HG03060 (cell line): ENCODE measurements at regions not wholly inside any gene's neighbourhood (a gene's known extent, or its start where the extent isn't known, plus 50 kb on each side); places are given as distances from the start of the nearest gene placed in this dataset.
"Not testable (repeated sequence)": the region's sequence is repeated elsewhere in the genome, so short reads cannot be mapped to it uniquely, and the experiment has no call there.

Source experiments
- ATAC-seq: cut with Tn5 transposase; IDR thresholded peaks from one replicate; pipeline ENCODE4 v1.9.1; 2021; ENCODE audit warnings: low read depth, moderate number of reproducible peaks; ENCODE audit not compliant: unreplicated experiment

- no peak for ATAC-seq
These were observed 200.0 kb upstream of the SULF2 start for GRCh38 chr20:47985092-47985850.

- ATAC-seq, result no peak
These were observed 199.2 kb upstream of the SULF2 start for GRCh38 chr20:47984437-47984836.

GRCh38 chr20:47983642-47984041, 198.4 kb upstream of the SULF2 start:
- not testable (repeated sequence) for ATAC-seq

DNA sequence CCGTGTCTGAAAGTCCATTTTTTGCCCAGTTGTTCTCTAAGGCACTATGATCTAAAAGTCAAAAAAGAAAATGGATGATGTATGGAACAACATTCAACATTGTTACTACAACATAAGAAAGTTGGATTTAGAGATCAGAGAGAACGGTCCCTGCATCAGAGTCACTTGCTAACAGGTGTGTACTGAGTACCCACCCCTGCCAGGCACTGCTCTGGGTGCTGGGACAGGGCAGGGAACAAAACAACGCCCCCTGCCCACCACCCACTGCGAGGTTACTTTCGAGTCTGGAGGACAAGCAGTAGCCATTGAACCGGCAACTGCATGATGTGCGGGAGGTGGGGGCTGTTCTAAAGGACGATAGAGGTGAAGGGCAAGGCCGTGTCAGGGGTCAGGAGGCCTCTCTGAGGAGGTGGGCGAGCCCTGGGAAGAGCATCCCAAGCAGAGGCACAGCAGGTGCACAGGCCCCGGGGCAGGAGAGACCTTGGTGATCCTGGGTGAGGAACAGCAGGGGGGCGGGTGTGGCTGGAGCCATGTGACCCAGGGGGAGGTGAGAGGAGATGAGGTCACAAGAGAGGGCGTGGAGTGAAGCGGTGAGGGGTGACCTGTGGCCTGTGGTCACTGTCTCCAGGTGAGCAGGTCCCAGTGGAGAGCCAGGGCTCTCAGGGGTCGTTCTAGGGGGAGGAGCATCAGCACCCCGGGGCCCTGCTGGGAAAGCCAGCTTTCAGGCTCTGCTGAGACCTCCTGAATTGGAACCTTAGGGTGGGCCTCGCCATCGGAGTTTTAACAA, 197.5 kb upstream of the SULF2 start:
- ATAC-seq, result no peak

DNA sequence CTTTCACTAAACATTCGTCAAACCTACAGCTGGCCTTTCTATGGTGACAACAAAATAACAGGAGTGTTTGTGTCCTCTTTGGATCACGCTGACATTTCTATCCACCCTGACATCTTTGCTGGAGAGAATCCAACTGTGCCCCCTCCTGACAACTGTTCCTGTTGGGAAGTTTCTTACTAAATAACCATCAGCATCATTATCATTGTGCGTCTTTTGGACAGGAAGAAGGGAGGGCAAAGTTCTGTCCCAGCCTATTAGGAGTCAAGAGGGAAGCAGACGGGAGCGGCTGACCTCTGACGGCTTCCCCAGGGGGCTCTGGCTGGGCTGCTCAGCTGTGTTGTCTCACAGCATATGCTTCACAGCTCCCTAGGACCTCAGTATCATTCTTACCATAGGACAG, 195.9 kb upstream of the SULF2 start:
- ATAC-seq, result no peak

DNA sequence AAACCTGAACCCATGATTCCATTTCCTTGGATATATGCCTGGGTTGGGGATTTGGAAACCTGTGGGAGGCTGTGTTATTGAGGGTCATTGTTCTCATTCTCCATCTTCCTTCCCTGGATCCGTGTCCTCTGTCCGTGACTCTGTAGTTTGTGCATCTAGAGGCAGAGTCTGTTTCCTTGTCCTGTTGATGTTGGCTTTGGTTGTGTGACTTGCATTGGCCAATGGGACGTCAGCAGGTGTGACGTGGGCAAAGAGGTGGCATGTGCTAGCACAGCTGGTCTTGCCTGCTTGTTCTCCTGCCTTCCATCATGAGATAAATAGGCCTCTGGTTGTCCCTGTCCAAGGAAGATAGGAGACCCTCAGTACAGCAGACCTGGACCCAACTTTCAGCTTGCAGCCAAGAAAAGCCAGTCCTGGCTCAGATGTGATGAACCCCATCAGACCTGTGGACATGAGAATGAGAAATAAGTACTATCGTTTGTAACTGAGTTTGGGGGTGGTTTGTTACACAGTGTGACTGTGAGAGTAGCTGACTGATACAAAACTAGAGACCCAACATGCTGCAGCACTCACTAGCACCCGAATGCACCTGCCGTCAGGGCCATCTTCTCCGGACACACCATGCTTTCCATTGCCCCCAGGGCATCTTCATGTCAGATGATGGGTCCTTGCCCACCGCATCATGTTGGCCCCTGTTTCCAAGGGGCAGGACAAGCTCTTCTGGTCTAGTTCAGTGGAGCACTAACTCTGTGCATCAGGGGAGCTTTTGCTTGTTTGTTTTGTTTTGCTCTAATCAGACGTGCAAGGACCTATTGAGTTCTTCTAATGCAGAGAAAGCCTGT, 195.3 kb upstream of the SULF2 start:
- no peak for ATAC-seq

GRCh38 chr20:47979361-47980095, 194.2 kb upstream of the SULF2 start:
- ATAC-seq, result not testable (repeated sequence)

DNA sequence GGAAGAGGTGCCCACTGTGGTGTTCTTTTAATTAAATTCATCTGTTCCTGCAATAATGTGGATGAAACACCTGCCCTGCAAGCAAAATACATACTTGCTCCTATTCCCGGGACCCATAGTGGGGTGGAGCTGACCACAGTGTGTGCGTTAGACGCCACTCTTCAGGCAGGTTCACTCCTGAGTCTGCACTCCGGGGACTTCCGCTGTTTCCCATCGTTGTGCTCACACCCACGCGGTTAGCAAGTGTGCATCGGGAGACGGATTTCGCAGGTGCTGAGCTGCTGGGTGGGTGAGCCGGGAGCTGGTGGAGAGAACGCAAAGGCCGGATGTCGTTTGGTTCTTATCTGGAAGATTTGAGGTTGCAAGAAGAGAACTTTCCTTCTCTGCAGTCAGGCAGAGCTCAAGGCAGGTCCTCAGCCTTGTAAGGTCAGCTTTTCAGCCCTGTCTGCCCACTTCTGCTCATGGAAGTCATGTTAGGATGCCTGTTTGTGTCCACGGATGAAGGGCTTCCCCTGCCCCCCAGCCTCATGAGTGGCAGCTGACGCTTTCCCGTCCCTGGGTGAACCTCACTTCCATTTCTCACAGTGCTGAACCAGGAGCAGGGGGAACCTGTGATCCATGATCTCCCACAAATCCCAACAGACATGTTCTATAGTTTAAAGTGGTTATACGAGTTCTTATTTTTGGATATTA, 193.3 kb upstream of the SULF2 start:
- ATAC-seq, result not testable (repeated sequence)

- not testable (repeated sequence) for ATAC-seq
These were observed 192.5 kb upstream of the SULF2 start for GRCh38 chr20:47977789-47978252.

DNA sequence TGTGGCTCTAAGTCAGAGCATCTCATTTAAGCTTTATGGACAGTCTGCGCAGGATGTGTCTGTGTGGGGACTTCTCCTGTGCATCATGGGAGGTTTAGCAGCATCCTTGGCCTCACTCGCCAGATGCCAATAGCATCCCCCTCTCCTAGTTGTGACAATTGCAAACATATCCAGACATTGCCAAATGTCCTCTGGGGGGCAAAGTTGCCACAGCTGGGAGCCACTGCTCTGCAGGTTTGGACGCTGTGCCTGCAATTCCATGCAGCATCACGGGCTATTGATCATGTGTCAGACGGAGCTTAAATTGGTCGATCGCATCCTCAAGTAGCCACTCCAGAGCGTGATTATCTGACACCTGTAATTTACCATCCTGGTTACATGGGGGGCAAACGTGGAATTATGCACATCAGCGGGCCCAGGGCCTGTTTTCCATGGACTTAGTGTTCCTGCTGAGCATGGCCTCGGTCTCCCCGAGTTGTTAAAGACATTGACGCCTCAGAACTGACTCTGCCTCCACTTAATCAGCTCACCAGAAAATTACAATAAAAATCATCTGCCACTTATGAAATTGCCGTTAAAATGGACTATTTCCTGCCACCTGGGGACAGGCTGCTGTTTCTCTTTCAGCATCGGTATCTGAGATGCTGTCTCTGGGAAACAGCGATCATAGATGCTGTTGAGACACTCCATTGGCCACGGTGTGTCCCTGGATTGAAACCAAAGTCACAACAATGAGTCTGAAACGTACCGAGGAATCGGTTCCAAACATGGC, 191.9 kb upstream of the SULF2 start:
- not testable (repeated sequence) for ATAC-seq

GRCh38 chr20:47974234-47974878, 189.1 kb upstream of the SULF2 start:
- no peak for ATAC-seq

DNA sequence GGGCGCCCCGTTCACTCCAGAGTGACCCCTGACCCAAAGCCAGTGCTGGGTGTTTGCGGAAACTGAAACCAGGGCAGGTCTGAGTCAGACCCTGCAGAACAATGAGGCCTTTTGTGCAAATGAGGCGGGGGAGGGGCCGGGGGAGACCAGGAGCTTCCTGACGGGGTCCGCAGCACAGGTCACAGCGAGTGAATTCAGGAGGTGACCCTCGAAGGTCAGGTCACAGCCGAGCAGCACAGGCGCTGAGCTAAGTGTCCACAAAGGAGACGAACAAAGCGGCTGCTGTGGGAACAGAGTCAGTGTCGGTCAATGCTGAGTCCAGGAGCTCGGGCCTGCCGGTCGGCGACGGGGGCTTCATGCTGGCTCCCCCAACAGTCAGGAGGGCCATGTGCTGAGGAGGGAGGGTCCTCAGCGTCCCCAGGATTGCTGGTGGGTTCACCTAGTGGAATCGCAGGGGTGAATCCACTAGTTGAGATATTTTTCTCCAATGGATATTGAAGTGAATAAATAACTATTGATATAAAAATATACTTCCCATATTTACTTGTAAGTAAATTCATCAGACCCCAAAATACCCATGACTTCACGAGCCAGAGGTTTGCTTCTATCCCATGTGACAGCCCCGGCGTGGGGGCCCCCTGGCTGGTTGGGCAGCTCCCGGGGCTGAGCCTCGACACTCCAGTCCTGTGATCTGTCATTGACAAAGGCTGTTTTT, 188.4 kb upstream of the SULF2 start:
- ATAC-seq, result no peak

- no peak for ATAC-seq
These were observed 187.6 kb upstream of the SULF2 start for GRCh38 chr20:47972916-47973309.

GRCh38 chr20:47972297-47972915, 187.1 kb upstream of the SULF2 start:
- not testable (repeated sequence) for ATAC-seq

DNA sequence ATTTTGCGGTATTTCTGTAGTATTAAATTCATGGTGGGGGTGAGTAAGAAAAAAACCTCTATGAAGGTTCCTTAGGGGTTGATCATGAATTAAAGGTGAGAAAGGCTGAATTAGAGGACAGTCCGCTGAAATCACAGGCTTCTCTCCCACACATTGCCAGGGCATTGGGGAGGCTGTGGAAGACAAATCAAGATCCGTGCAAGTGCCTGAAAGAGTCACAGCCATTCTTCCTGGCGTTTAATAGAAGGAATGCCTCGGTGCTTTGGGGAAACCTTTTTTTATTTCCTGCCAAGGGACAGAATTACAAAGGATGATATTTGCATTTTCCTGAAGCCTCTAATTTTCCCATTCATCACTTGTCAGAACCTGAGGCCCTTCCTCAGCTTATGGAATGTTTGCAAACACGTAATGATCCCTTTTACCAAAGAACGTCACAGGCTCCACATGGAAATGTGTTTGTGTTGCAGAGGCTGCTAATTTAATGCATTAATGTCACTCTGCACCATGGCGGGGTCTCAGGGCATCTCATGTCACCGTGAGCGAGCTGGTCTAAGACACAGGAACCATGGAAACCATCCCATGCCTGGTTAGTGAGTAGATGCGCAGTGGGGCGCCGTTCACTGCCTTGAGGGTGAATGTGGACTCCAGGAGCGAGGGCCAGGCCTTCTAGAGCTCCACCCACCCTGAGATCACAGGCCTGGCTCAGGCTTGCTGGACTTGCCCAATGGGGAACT, 185.9 kb upstream of the SULF2 start:
- ATAC-seq, result no peak

- no peak for ATAC-seq
These were observed 185.1 kb upstream of the SULF2 start for GRCh38 chr20:47970282-47970903.
